ENCODE measurements at regions not wholly inside any gene's neighbourhood (a gene's known extent, or its start where the extent isn't known, plus 50 kb on each side); places are given as distances from the start of the nearest gene placed in this dataset.

DNA sequence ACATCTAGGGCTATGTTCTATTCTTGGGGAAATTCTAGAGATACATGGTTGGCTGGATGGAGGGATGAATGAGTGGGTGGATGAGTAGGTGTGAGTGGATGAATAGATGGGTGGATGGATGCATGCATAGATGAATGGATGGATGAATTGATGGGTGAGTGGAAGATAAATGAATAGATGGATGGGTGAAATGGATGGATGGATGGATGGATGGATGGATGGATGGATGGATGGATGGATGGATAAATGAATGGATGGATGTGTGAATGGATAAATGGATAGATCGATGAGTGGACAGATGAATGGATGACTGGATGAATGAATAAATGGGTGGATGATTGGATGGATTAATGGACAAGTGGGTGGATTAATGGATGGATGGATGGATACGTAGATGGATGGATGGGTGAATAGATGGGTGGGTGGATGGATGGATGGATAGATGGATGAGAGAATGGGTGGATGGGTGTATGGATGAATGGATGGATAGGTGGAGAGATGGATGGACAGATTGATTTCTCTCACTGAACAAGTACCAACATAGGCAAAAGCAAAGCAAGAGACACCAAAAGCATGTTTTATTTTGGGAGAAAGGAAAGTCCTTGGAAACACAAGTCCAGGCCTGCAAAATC is 143.2 kb downstream of the TSHZ3 start:
- H3K9me3 ChIP-seq (ENCODE audit: insufficient read depth in 2 of 2, low read depth in 1 of 2, low read length in 1 of 2) = no peaks in the 10 kb centered on the region
- H2BK20ac ChIP-seq (ENCODE audit: low read length) = no peak overlapping the region
- whole genome bisulfite sequencing, 2 experiments (ENCODE audit: extremely low coverage in 1 of 2, insufficient coverage in 1 of 2, insufficient read length in 1 of 2, insufficient replicate concordance in 2 of 2, low coverage in 1 of 2, low lambda C conversion rate in 2 of 2, missing lambda C conversion rate in 1 of 2) = 85% methylated on average over 2 of the region's 2 CpGs; no CpG with 5 or more reads in 1 of the 2 experiments
- H3K27me3 ChIP-seq (replicated peaks in 1 of 4; ENCODE audit: control insufficient read depth in 3 of 4, extremely low read depth in 1 of 4, insufficient read depth in 3 of 4, low read length in 3 of 4) = peaks cover 0 to 3% (median 0%) of the 10 kb centered on the region in 4 experiments; a peak in 1 of 7 replicates
- H4K91ac ChIP-seq (replicated peaks; ENCODE audit: insufficient read length, low read length) = no peak overlapping the region
- ChIA-PET CTCF (ENCODE audit: partially characterized antibody) (no interaction called here), POLR2A (ENCODE audit: partially characterized antibody) (no interaction called here)
- H3K36me3 ChIP-seq (ENCODE audit: control insufficient read depth in 2 of 4, insufficient read depth in 4 of 4, low read length in 3 of 4) = no peaks in the 10 kb centered on the region
- H3K79me2 ChIP-seq (ENCODE audit: control insufficient read depth in 1 of 2, insufficient read depth in 2 of 2, low read length in 2 of 2) = no peaks in the 10 kb centered on the region
- H2BK15ac ChIP-seq (ENCODE audit: low read length) = no peak overlapping the region
- no peak overlapping the region for H3K56ac ChIP-seq (replicated peaks; ENCODE audit: insufficient read length, low read depth, low read length)
- no peak overlapping the region for H3K18ac ChIP-seq (ENCODE audit: extremely low read depth, low read length)
- no peak overlapping the region for H2BK120ac ChIP-seq (replicated peaks; ENCODE audit: low read depth, low read length)
- no peak overlapping the region for H3K9ac ChIP-seq (replicated peaks in 1 of 4; ENCODE audit: extremely low read depth in 1 of 4, low read depth in 3 of 4, low read length in 3 of 4)
- H4K5ac ChIP-seq (ENCODE audit: insufficient read length, low read depth, low read length) = no peak overlapping the region
- no peak overlapping the region for H3K27ac ChIP-seq (ENCODE audit: low read depth, low read length)
- H3K23ac ChIP-seq (ENCODE audit: insufficient read length) = no peak overlapping the region
- H2AFZ ChIP-seq (ENCODE audit: low read length) = no peak overlapping the region
- H3K4me1 ChIP-seq (replicated peaks in 1 of 4; ENCODE audit: control insufficient read depth in 3 of 4, insufficient read depth in 4 of 4, low read length in 3 of 4) = no peaks in the 10 kb centered on the region
- H3K4me2 ChIP-seq (ENCODE audit: insufficient read depth in 1 of 2, low read depth in 2 of 2, low read length in 2 of 2) = no peak overlapping the region
- H3K4ac ChIP-seq (replicated peaks; ENCODE audit: insufficient read length, low read depth, low read length) = no peak overlapping the region
- H3K4me3 ChIP-seq (ENCODE audit: extremely low read depth in 1 of 4, insufficient read depth in 2 of 4, low read depth in 3 of 4, low read length in 4 of 4) = no peak overlapping the region
- no peak overlapping the region for H2BK5ac ChIP-seq (ENCODE audit: low read depth, low read length)
- no peak overlapping the region for H4K8ac ChIP-seq (ENCODE audit: extremely low read depth, insufficient read depth, low read length)
- DNase-seq (ENCODE audit: low read depth in 1 of 2, low spot score in 2 of 2) (no peak), FAIRE-seq (no peak)
- no peak overlapping the region for H3K14ac ChIP-seq (ENCODE audit: insufficient read length)
- H4K20me1 ChIP-seq (replicated peaks in 1 of 2; ENCODE audit: control insufficient read depth in 1 of 2, insufficient read depth in 2 of 2, low read length in 2 of 2) = no peaks in the 10 kb centered on the region
- no peaks in the 10 kb centered on the region for H3K79me1 ChIP-seq (ENCODE audit: low read depth, low read length)
- peaks cover 4% of the 10 kb centered on the region; the same call in 1 of the 2 replicates for H3K23me2 ChIP-seq (ENCODE audit: low read depth, low read length)
- H2AK5ac ChIP-seq (ENCODE audit: low read depth, low read length) = no peak overlapping the region
- H2BK12ac ChIP-seq (ENCODE audit: low read depth, low read length) = no peak overlapping the region
- TF ChIP-seq CREB1 (IDR thresholded peaks at IDR 0.05) (no peak), CTCF (IDR thresholded peaks at IDR 0.05; ENCODE audit: control extremely low read depth in 1 of 3, insufficient read depth in 1 of 3, low read depth in 1 of 3, low read length in 3 of 3) (no peak), SIRT6 (IDR thresholded peaks at IDR 0.05; ENCODE audit: low read length) (no peak), CHD2 (IDR thresholded peaks at IDR 0.05; ENCODE audit: low read length) (no peak)
